GM12872 (cell line): ENCODE measurements at regions not wholly inside any gene's neighbourhood (a gene's known extent, or its start where the extent isn't known, plus 50 kb on each side); places are given as distances from the start of the nearest gene placed in this dataset.

Source experiments
- CTCF ChIP-seq: IDR thresholded peaks from 3 replicates; pipeline ENCODE4 v1.5.1; 2011; ENCODE audit warnings: low read depth, mild to moderate bottlenecking, low read length, moderate library complexity; ENCODE audit not compliant: insufficient read depth

GRCh38 chr6:6746970-6747338, 158.4 kb downstream of the LY86 start:
- TF ChIP-seq CTCF, result no peak

GRCh38 chr6:6747371-6747770, 158.9 kb downstream of the LY86 start:
- TF ChIP-seq CTCF, result no peak

- no peak for TF ChIP-seq CTCF
Observed at GRCh38 chr6:6748001-6748400, 159.5 kb downstream of the LY86 start.

GRCh38 chr6:6749702-6750491, 161.4 kb downstream of the LY86 start:
- no peak for TF ChIP-seq CTCF

- no peak for TF ChIP-seq CTCF
Observed at GRCh38 chr6:6750594-6751265, 162.2 kb downstream of the LY86 start.

GRCh38 chr6:6751266-6751596, 162.7 kb downstream of the LY86 start:
- TF ChIP-seq CTCF, result no peak

GRCh38 chr6:6751619-6752023, 163.1 kb downstream of the LY86 start:
- no peak for TF ChIP-seq CTCF
